ENCODE measurements at regions not wholly inside any gene's neighbourhood (a gene's known extent, or its start where the extent isn't known, plus 50 kb on each side); places are given as distances from the start of the nearest gene placed in this dataset.

- no peak overlapping the region for H3K4me3 ChIP-seq (replicated peaks; ENCODE audit: low read depth, low read length)
- no peak for DNase-seq (ENCODE audit: extremely low read depth, low read depth)
- TF ChIP-seq CTCF (IDR thresholded peaks at IDR 0.05; ENCODE audit: low read depth, low read length, missing control alignments) = no peak
Measured at GRCh38 chr12:124403273-124403672, 108.4 kb downstream of the RFLNA start.

- no peak overlapping the region for H3K4me3 ChIP-seq (replicated peaks; ENCODE audit: low read depth, low read length)
- TF ChIP-seq CTCF (IDR thresholded peaks at IDR 0.05; ENCODE audit: low read depth, low read length, missing control alignments) = no peak
- no peak for DNase-seq (ENCODE audit: extremely low read depth, low read depth)
Measured at GRCh38 chr12:124402248-124403066, 107.6 kb downstream of the RFLNA start.

- H3K4me3 ChIP-seq (replicated peaks; ENCODE audit: low read depth, low read length) = no peak overlapping the region
- no peak for TF ChIP-seq CTCF (IDR thresholded peaks at IDR 0.05; ENCODE audit: low read depth, low read length, missing control alignments)
- no peak for DNase-seq (ENCODE audit: extremely low read depth, low read depth)
Measured at GRCh38 chr12:124401704-124402221, 106.9 kb downstream of the RFLNA start.

- no peak for TF ChIP-seq CTCF (IDR thresholded peaks at IDR 0.05; ENCODE audit: low read depth, low read length, missing control alignments)
- no peak for DNase-seq (ENCODE audit: extremely low read depth, low read depth)
- H3K4me3 ChIP-seq (replicated peaks; ENCODE audit: low read depth, low read length) = no peak overlapping the region
Measured at GRCh38 chr12:124400124-124400523, 105.2 kb downstream of the RFLNA start.

- H3K4me3 ChIP-seq (replicated peaks; ENCODE audit: low read depth, low read length) = no peak overlapping the region
- DNase-seq (ENCODE audit: extremely low read depth, low read depth) = no peak
- TF ChIP-seq CTCF (IDR thresholded peaks at IDR 0.05; ENCODE audit: low read depth, low read length, missing control alignments) = peak; percentile 68
Measured at GRCh38 chr12:124399622-124400021, 104.7 kb downstream of the RFLNA start.

- TF ChIP-seq CTCF (IDR thresholded peaks at IDR 0.05; ENCODE audit: low read depth, low read length, missing control alignments) = no peak
- no peak for DNase-seq (ENCODE audit: extremely low read depth, low read depth)
- no peak overlapping the region for H3K4me3 ChIP-seq (replicated peaks; ENCODE audit: low read depth, low read length)
Measured at GRCh38 chr12:124398578-124399227, 103.8 kb downstream of the RFLNA start.
